ENCODE measurements at regions not wholly inside any gene's neighbourhood (a gene's known extent, or its start where the extent isn't known, plus 50 kb on each side); places are given as distances from the start of the nearest gene placed in this dataset.

DNA sequence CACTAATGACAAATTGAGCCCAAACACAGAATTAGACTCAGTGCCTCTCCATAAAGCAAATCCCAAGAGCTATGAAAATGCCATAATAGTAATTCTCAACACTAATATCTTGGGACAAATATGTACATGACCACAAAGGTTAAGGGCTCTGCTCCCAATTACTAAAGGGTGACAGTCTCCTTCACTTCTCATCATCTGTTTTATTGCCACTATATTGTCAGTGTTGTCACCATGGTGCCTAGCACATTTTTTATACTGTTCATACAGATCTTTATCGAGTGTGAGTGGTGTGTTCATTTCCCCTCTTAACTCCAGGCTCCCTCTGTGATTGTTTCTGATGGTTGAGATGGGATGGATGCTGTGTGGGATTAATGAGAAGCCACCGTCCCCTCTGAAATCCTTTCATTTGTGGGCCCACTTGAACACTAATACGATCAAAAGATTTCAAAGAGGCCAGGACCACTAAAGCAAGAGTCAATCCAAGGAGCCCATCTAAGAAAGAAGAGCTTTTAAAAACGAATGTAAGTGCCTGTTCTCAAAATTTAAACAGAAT is 277.7 kb downstream of the GXYLT1 start:
- H4K20me1 ChIP-seq (ENCODE audit: control insufficient read depth, insufficient read depth, low read depth, low read length), result no peaks in the 10 kb centered on the region

DNA sequence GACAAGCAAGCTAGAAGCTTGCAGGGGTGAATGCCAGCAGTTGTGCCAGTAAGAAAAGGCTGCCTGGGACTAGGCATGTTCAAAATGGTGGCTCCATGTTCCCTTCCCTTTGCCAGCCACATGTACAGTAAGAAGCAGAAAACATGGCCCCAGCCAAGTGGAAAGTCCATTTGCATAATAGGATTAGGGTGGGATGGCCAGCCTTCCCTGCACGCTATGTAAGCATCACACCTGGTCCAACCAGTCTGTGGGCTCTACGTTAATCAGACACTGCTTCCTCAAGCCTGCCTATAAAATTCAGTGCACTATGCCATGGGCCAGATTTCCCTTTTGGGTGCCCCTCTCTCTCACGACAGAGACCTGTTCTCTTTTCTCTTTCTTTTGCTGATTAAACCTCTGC is 288.4 kb downstream of the GXYLT1 start:
- no peaks in the 10 kb centered on the region for H3K27me3 ChIP-seq (ENCODE audit: control insufficient read depth, low read length)
- no peaks in the 10 kb centered on the region for H3F3A ChIP-seq (ENCODE audit: control insufficient read depth, insufficient read depth)
- no peak overlapping the region for H3K4me3 ChIP-seq (ENCODE audit: low read length)
- H3K36me3 ChIP-seq (ENCODE audit: control insufficient read depth, low read length), result no peaks in the 10 kb centered on the region
- no peaks in the 10 kb centered on the region for H3K79me2 ChIP-seq (ENCODE audit: control insufficient read depth, low read length)
- H3K27ac ChIP-seq (ENCODE audit: low read depth, low read length), result no peak overlapping the region
- H3K4me2 ChIP-seq (ENCODE audit: low read length), result no peak overlapping the region
- H3K9me2 ChIP-seq (replicated peaks; ENCODE audit: control insufficient read depth, low read length), result no peaks in the 10 kb centered on the region; the same call in 1 of the 2 replicates
- no peak for TF ChIP-seq EZH2phosphoT487 (IDR thresholded peaks at IDR 0.05; ENCODE audit: borderline replicate concordance, low read length)
- TF ChIP-seq, protein P1, sequence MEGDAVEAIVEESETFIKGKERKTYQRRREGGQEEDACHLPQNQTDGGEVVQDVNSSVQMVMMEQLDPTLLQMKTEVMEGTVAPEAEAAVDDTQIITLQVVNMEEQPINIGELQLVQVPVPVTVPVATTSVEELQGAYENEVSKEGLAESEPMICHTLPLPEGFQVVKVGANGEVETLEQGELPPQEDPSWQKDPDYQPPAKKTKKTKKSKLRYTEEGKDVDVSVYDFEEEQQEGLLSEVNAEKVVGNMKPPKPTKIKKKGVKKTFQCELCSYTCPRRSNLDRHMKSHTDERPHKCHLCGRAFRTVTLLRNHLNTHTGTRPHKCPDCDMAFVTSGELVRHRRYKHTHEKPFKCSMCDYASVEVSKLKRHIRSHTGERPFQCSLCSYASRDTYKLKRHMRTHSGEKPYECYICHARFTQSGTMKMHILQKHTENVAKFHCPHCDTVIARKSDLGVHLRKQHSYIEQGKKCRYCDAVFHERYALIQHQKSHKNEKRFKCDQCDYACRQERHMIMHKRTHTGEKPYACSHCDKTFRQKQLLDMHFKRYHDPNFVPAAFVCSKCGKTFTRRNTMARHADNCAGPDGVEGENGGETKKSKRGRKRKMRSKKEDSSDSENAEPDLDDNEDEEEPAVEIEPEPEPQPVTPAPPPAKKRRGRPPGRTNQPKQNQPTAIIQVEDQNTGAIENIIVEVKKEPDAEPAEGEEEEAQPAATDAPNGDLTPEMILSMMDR (IDR thresholded peaks at IDR 0.05; ENCODE audit: low read depth, low read length, poor library complexity, severe bottlenecking), result no peak
- H3K4me1 ChIP-seq (ENCODE audit: control insufficient read depth, low read length), result no peaks in the 10 kb centered on the region
- no peaks in the 10 kb centered on the region for H4K20me1 ChIP-seq (ENCODE audit: control insufficient read depth, insufficient read depth, low read depth, low read length)
- H3K9me3 ChIP-seq (ENCODE audit: control insufficient read depth, insufficient read depth, low read length), result no peaks in the 10 kb centered on the region

More for the DNA sequence above, 277.7 kb downstream of the GXYLT1 start:
- Histone ChIP-seq H3K9me3 (ENCODE audit: control insufficient read depth, insufficient read depth, low read length) (no peaks in the 10 kb centered on the region), H3K27ac (ENCODE audit: low read depth, low read length) (no peak overlapping the region), H3K79me2 (ENCODE audit: control insufficient read depth, low read length) (no peaks in the 10 kb centered on the region), H3F3A (ENCODE audit: control insufficient read depth, insufficient read depth) (no peaks in the 10 kb centered on the region), H3K4me2 (ENCODE audit: low read length) (no peak overlapping the region), H3K27me3 (ENCODE audit: control insufficient read depth, low read length) (no peaks in the 10 kb centered on the region), H3K36me3 (ENCODE audit: control insufficient read depth, low read length) (no peaks in the 10 kb centered on the region), H3K4me1 (ENCODE audit: control insufficient read depth, low read length) (no peaks in the 10 kb centered on the region), H3K4me3 (ENCODE audit: low read length) (no peak overlapping the region), H3K9me2 (replicated peaks; ENCODE audit: control insufficient read depth, low read length) (no peaks in the 10 kb centered on the region)
- no peak for TF ChIP-seq EZH2phosphoT487 (IDR thresholded peaks at IDR 0.05; ENCODE audit: borderline replicate concordance, low read length)
- TF ChIP-seq, protein P1 (IDR thresholded peaks at IDR 0.05; ENCODE audit: low read depth, low read length, poor library complexity, severe bottlenecking), result no peak

DNA sequence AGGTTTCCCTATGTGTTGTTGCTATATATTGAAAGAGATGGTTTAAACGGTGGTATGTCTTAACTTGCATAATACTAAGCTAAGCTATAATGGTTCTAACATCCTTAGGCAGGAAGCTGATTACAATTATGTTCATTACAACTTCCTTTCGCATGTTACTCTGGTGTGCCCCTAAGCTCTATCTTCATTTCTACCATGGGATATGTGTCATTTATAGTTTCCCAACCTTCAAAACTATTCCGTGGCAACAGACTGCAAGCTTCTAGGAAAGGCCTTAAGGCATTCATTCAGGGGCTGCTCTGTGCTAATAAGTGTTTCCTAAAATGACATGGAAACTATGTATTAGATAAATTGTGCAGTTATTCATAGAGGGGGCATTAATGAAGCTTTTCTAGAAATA is 294.6 kb downstream of the GXYLT1 start:
- TF ChIP-seq, protein P1 (IDR thresholded peaks at IDR 0.05; ENCODE audit: low read depth, low read length, poor library complexity, severe bottlenecking), result no peak
- TF ChIP-seq EZH2phosphoT487 (IDR thresholded peaks at IDR 0.05; ENCODE audit: borderline replicate concordance, low read length), result no peak

More for the DNA sequence above, 294.6 kb downstream of the GXYLT1 start:
- H3K27ac ChIP-seq (ENCODE audit: low read depth, low read length), result no peak overlapping the region
- H3K79me2 ChIP-seq (ENCODE audit: control insufficient read depth, low read length), result no peaks in the 10 kb centered on the region
- H3K27me3 ChIP-seq (ENCODE audit: control insufficient read depth, low read length), result no peaks in the 10 kb centered on the region
- no peaks in the 10 kb centered on the region for H3K36me3 ChIP-seq (ENCODE audit: control insufficient read depth, low read length)
- H4K20me1 ChIP-seq (ENCODE audit: control insufficient read depth, insufficient read depth, low read depth, low read length), result no peaks in the 10 kb centered on the region
- H3K4me3 ChIP-seq (ENCODE audit: low read length), result no peak overlapping the region
- no peak overlapping the region for H3K4me2 ChIP-seq (ENCODE audit: low read length)
- H3F3A ChIP-seq (ENCODE audit: control insufficient read depth, insufficient read depth), result no peaks in the 10 kb centered on the region
- no peaks in the 10 kb centered on the region for H3K4me1 ChIP-seq (ENCODE audit: control insufficient read depth, low read length)
- H3K9me3 ChIP-seq (ENCODE audit: control insufficient read depth, insufficient read depth, low read length), result no peaks in the 10 kb centered on the region
- H3K9me2 ChIP-seq (replicated peaks; ENCODE audit: control insufficient read depth, low read length), result no peaks in the 10 kb centered on the region

Data from DOHH2 (cell line).